SK-N-SH treated with all-trans-retinoic acid at 6 μM for 48 hours (cell line): ENCODE measurements at regions not wholly inside any gene's neighbourhood (a gene's known extent, or its start where the extent isn't known, plus 50 kb on each side); places are given as distances from the start of the nearest gene placed in this dataset.

Experiments used
- ARNTL ChIP-seq: fragments of 450-650 bp; formaldehyde crosslinking; IDR thresholded peaks from 2 replicates; pipeline ENCODE4 v1.5.0; 2020; ENCODE audit warnings: low read depth, mild to moderate bottlenecking, moderate library complexity, borderline replicate concordance
- ESRRG ChIP-seq: fragments of 250-450 bp; sonication (Bioruptor Pico); IDR thresholded peaks from 2 replicates; pipeline ENCODE4 v1.6.1; 2021; ENCODE audit warnings: mild to moderate bottlenecking
- ISL1 ChIP-seq: fragments of 250-450 bp; sonication (Bioruptor Pico); IDR thresholded peaks from 2 replicates; pipeline ENCODE4 v2.1.2; 2022; ENCODE audit warnings: mild to moderate bottlenecking, moderate library complexity
- RARB ChIP-seq: fragments of 250-450 bp; sonication (Bioruptor Pico); IDR thresholded peaks from 2 replicates; pipeline ENCODE4 v1.8.0; 2021; ENCODE audit warnings: mild to moderate bottlenecking, moderate library complexity
- SNAI2 ChIP-seq: fragments of 250-450 bp; sonication (Bioruptor Pico); IDR thresholded peaks from 2 replicates; pipeline ENCODE4 v1.5.0; 2020; ENCODE audit warnings: mild to moderate bottlenecking, moderate library complexity
- TCF4 ChIP-seq: fragments of 250-450 bp; sonication (Bioruptor Pico); IDR thresholded peaks from 2 replicates; pipeline ENCODE4 v1.8.0; 2021; ENCODE audit warnings: mild to moderate bottlenecking, moderate library complexity, borderline replicate concordance
- ZFP3 ChIP-seq: fragments of 250-450 bp; sonication (Bioruptor Pico); IDR thresholded peaks from 2 replicates; pipeline ENCODE4 v1.5.0; 2020; ENCODE audit warnings: mild to moderate bottlenecking, moderate library complexity
- TF ChIP-seq, protein P1 (sequence below): fragments of 250-450 bp; sonication (Bioruptor Pico); IDR thresholded peaks from 2 replicates; pipeline ENCODE4 v1.5.0; 2020; ENCODE audit warnings: mild to moderate bottlenecking, moderate library complexity
- TF ChIP-seq, protein P2 (sequence below): fragments of 250-450 bp; sonication (Bioruptor Pico); IDR thresholded peaks from 2 replicates; pipeline ENCODE4 v1.5.1; 2020; ENCODE audit warnings: low read depth, mild to moderate bottlenecking, moderate library complexity
- TF ChIP-seq, protein P3 (sequence below): fragments of 250-450 bp; sonication (Bioruptor Pico); IDR thresholded peaks from 2 replicates; pipeline ENCODE4 v1.8.0; 2020; ENCODE audit warnings: mild to moderate bottlenecking, moderate library complexity, borderline replicate concordance
- TF ChIP-seq, protein P4 (sequence below): fragments of 250-450 bp; sonication (Bioruptor Pico); IDR thresholded peaks from 2 replicates; pipeline ENCODE4 v1.8.0; 2021; ENCODE audit warnings: low read depth, mild to moderate bottlenecking, moderate library complexity, borderline replicate concordance
- TF ChIP-seq, protein P5 (sequence below): fragments of 250-450 bp; sonication (Bioruptor Pico); IDR thresholded peaks from 2 replicates; pipeline ENCODE4 v1.5.1; 2021; ENCODE audit warnings: mild to moderate bottlenecking, moderate library complexity

DNA sequence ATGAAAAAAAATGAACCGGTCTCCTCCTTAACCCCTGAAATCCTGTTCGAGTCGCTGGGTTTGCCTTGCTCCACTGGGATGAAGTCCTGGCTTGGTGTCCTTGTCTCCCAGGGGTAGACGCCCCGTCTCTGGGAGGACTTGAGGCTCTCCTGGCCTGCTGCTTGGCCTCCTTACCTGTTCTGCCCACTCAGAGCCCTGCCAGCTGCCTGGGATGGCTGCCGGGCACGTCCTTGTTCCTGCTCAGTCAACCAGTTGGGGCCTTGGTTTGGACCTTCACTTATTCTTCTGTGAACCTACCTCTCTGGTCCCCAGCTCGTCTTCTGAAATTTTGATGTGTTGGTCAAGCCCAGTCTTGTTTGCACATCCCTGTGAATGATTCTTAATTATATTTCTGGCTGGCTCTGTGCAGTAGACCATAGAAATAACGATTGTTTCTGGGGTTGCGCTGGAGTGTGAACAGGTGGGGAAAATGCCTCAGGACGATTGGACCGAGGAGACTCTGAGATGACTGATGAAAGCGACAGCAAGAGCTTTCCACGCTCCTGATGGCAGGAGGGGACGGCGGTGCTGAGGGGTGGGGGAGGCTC lies 126.5 kb upstream of the ESR1 start:
- TF ChIP-seq ARNTL (CRISPR knock-in tag) = no peak
- no peak for TF ChIP-seq RARB (CRISPR knock-in tag)
- TF ChIP-seq, protein P1, sequence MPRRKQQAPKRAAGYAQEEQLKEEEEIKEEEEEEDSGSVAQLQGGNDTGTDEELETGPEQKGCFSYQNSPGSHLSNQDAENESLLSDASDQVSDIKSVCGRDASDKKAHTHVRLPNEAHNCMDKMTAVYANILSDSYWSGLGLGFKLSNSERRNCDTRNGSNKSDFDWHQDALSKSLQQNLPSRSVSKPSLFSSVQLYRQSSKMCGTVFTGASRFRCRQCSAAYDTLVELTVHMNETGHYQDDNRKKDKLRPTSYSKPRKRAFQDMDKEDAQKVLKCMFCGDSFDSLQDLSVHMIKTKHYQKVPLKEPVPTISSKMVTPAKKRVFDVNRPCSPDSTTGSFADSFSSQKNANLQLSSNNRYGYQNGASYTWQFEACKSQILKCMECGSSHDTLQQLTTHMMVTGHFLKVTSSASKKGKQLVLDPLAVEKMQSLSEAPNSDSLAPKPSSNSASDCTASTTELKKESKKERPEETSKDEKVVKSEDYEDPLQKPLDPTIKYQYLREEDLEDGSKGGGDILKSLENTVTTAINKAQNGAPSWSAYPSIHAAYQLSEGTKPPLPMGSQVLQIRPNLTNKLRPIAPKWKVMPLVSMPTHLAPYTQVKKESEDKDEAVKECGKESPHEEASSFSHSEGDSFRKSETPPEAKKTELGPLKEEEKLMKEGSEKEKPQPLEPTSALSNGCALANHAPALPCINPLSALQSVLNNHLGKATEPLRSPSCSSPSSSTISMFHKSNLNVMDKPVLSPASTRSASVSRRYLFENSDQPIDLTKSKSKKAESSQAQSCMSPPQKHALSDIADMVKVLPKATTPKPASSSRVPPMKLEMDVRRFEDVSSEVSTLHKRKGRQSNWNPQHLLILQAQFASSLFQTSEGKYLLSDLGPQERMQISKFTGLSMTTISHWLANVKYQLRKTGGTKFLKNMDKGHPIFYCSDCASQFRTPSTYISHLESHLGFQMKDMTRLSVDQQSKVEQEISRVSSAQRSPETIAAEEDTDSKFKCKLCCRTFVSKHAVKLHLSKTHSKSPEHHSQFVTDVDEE = no peak
- no peak for TF ChIP-seq ISL1 (CRISPR knock-in tag)
- no peak for TF ChIP-seq TCF4
- TF ChIP-seq, protein P2, sequence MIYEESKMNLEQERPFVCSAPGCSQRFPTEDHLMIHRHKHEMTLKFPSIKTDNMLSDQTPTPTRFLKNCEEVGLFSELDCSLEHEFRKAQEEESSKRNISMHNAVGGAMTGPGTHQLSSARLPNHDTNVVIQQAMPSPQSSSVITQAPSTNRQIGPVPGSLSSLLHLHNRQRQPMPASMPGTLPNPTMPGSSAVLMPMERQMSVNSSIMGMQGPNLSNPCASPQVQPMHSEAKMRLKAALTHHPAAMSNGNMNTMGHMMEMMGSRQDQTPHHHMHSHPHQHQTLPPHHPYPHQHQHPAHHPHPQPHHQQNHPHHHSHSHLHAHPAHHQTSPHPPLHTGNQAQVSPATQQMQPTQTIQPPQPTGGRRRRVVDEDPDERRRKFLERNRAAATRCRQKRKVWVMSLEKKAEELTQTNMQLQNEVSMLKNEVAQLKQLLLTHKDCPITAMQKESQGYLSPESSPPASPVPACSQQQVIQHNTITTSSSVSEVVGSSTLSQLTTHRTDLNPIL (CRISPR knock-in tag) = no peak
- TF ChIP-seq ESRRG (CRISPR knock-in tag) = no peak
- TF ChIP-seq, protein P3, sequence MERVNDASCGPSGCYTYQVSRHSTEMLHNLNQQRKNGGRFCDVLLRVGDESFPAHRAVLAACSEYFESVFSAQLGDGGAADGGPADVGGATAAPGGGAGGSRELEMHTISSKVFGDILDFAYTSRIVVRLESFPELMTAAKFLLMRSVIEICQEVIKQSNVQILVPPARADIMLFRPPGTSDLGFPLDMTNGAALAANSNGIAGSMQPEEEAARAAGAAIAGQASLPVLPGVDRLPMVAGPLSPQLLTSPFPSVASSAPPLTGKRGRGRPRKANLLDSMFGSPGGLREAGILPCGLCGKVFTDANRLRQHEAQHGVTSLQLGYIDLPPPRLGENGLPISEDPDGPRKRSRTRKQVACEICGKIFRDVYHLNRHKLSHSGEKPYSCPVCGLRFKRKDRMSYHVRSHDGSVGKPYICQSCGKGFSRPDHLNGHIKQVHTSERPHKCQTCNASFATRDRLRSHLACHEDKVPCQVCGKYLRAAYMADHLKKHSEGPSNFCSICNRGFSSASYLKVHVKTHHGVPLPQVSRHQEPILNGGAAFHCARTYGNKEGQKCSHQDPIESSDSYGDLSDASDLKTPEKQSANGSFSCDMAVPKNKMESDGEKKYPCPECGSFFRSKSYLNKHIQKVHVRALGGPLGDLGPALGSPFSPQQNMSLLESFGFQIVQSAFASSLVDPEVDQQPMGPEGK (CRISPR knock-in tag) = no peak
- TF ChIP-seq, protein P4, sequence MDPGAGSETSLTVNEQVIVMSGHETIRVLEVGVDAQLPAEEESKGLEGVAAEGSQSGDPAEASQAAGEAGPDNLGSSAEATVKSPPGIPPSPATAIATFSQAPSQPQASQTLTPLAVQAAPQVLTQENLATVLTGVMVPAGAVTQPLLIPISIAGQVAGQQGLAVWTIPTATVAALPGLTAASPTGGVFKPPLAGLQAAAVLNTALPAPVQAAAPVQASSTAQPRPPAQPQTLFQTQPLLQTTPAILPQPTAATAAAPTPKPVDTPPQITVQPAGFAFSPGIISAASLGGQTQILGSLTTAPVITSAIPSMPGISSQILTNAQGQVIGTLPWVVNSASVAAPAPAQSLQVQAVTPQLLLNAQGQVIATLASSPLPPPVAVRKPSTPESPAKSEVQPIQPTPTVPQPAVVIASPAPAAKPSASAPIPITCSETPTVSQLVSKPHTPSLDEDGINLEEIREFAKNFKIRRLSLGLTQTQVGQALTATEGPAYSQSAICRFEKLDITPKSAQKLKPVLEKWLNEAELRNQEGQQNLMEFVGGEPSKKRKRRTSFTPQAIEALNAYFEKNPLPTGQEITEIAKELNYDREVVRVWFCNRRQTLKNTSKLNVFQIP (CRISPR knock-in tag) = no peak
- no peak for TF ChIP-seq ZFP3 (CRISPR knock-in tag)
- TF ChIP-seq SNAI2 (CRISPR knock-in tag) = no peak
- TF ChIP-seq, protein P5, sequence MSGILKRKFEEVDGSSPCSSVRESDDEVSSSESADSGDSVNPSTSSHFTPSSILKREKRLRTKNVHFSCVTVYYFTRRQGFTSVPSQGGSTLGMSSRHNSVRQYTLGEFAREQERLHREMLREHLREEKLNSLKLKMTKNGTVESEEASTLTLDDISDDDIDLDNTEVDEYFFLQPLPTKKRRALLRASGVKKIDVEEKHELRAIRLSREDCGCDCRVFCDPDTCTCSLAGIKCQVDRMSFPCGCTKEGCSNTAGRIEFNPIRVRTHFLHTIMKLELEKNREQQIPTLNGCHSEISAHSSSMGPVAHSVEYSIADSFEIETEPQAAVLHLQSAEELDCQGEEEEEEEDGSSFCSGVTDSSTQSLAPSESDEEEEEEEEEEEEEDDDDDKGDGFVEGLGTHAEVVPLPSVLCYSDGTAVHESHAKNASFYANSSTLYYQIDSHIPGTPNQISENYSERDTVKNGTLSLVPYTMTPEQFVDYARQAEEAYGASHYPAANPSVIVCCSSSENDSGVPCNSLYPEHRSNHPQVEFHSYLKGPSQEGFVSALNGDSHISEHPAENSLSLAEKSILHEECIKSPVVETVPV (CRISPR knock-in tag) = no peak
